Endothelial cell of umbilical vein (primary cell): ENCODE measurements at regions not wholly inside any gene's neighbourhood (a gene's known extent, or its start where the extent isn't known, plus 50 kb on each side); places are given as distances from the start of the nearest gene placed in this dataset.
A peak's percentile ranks its signal among the peaks of the same experiment; 100 is the strongest.

Experiments
- BruUV-seq: library from RNA; stranded (reverse); fragments of 400-500 nt; replicated peaks from 2 replicates; lab custom pipeline; 2021; lab: Mats Ljungman, UMichigan
- CTCF ChIA-PET: fragments of 300-600, 350-600 bp; sonication (Branson Sonifier 250); formaldehyde crosslinking; loops from one replicate; lab custom pipeline; 2021; ENCODE audit warnings: antibody characterized with exemption, inconsistent platforms; lab: Charles Lee
- POLR2A ChIA-PET: fragments of 300-600, 350-600 bp; sonication (Branson Sonifier 250); formaldehyde crosslinking; loops from one replicate; lab custom pipeline; 2021; ENCODE audit warnings: antibody characterized with exemption, inconsistent platforms; lab: Charles Lee
- DNase-seq: peaks from one replicate; pipeline ENCODE4 v3.0.0-alpha.2; 2011; ENCODE audit warnings: low read depth, low spot score
- FAIRE-seq: peaks from 2 replicates; lab custom pipeline; 2011; peaks lifted over from hg19 to GRCh38; lab: Jason Lieb, UNC
- H2AFZ ChIP-seq: 2 replicates; pipeline ENCODE4 v1.6.0; 2012; ENCODE audit warnings: low read depth, low read length, control low read depth, inconsistent platforms
- H3K27ac ChIP-seq: 2 replicates; pipeline ENCODE4 v1.5.1; 2011; ENCODE audit warnings: low read depth, mild to moderate bottlenecking, control low read depth, low read length, moderate library complexity; ENCODE audit not compliant: insufficient read depth
- H3K27me3 ChIP-seq, 2 experiments: 2 replicates each; pipeline versions ENCODE4 v1.6.0 to v1.6.1; 2011; ENCODE audit warnings: low read length in 2 of 2, mixed read lengths in 1 of 2; ENCODE audit not compliant: control insufficient read depth in 2 of 2, insufficient read depth in 2 of 2
- H3K36me3 ChIP-seq, 2 experiments: 2 replicates in 1 of 2; 3 replicates in 1 of 2; pipeline ENCODE4 v1.5.1; 2011; ENCODE audit warnings: low read length in 2 of 2, mild to moderate bottlenecking in 1 of 2, moderate library complexity in 1 of 2; ENCODE audit not compliant: control insufficient read depth in 2 of 2, insufficient read depth in 2 of 2; ENCODE audit errors: extremely low read depth in 1 of 2
- H3K4me1 ChIP-seq: 3 replicates; pipeline ENCODE4 v1.5.1; 2011; ENCODE audit warnings: mild to moderate bottlenecking, low read length; ENCODE audit not compliant: control insufficient read depth, insufficient read depth; ENCODE audit errors: extremely low read depth
- H3K4me2 ChIP-seq: 2 replicates; pipeline ENCODE4 v1.6.1; 2011; ENCODE audit warnings: low read length, control low read depth, mixed read lengths; ENCODE audit not compliant: insufficient read depth
- H3K4me3 ChIP-seq, 3 experiments: fragments of 200-600 bp in 1 of 3; sonication (generic), shearing (Covaris generic) in 1 of 3; replicated peaks in 1 of 3; 2 replicates each; pipeline ENCODE4 v1.5.1; 2011 to 2016; ENCODE audit warnings: control low read depth in 3 of 3, low read length in 3 of 3, mild to moderate bottlenecking in 2 of 3, inconsistent platforms in 1 of 3, low read depth in 1 of 3, moderate library complexity in 1 of 3; ENCODE audit not compliant: insufficient read depth in 1 of 3
- H3K79me2 ChIP-seq: 2 replicates; pipeline ENCODE4 v1.6.0; 2012; ENCODE audit warnings: low read length, inconsistent platforms; ENCODE audit not compliant: control insufficient read depth, insufficient read depth
- H3K9ac ChIP-seq: replicated peaks from 2 replicates; pipeline ENCODE3; 2011; ENCODE audit warnings: low read length, control low read depth; ENCODE audit not compliant: insufficient read depth; ENCODE audit errors: extremely low read depth
- H3K9me1 ChIP-seq: replicated peaks from 3 replicates; pipeline ENCODE4 v1.6.0; 2011; ENCODE audit warnings: mild to moderate bottlenecking, low read length; ENCODE audit not compliant: control insufficient read depth, insufficient read depth; ENCODE audit errors: extremely low read depth
- H3K9me3 ChIP-seq: replicated peaks from 2 replicates; pipeline ENCODE4 v1.5.1; 2012; ENCODE audit warnings: low read length, inconsistent platforms; ENCODE audit not compliant: control insufficient read depth, insufficient read depth
- H4K20me1 ChIP-seq: replicated peaks from 2 replicates; pipeline ENCODE3; 2011; ENCODE audit warnings: mild to moderate bottlenecking, low read length; ENCODE audit not compliant: control insufficient read depth, insufficient read depth; ENCODE audit errors: extremely low read depth
- CTCF ChIP-seq, 2 donors: IDR thresholded peaks; 1 replicate in 1 of 2; 2 replicates in 1 of 2; pipeline ENCODE4 v1.5.1; 2011; ENCODE audit warnings: low read length in 2 of 2, mild to moderate bottlenecking in 2 of 2, moderate library complexity in 2 of 2, control low read depth in 1 of 2, inconsistent platforms in 1 of 2, low read depth in 1 of 2; ENCODE audit not compliant: insufficient read depth in 1 of 2; ENCODE audit errors: extremely low read depth in 1 of 2
- EZH2 ChIP-seq: IDR thresholded peaks from 2 replicates; pipeline ENCODE4 v1.6.1; 2012; ENCODE audit warnings: borderline replicate concordance, low read depth, mild to moderate bottlenecking, moderate library complexity, low read length, inconsistent platforms; ENCODE audit not compliant: severe bottlenecking
- FOS ChIP-seq: IDR thresholded peaks from 2 replicates; pipeline ENCODE4 v1.6.1; 2011; ENCODE audit warnings: mild to moderate bottlenecking, low read length, moderate library complexity, borderline replicate concordance; ENCODE audit not compliant: insufficient read depth
- GATA2 ChIP-seq: IDR thresholded peaks from 2 replicates; pipeline ENCODE4 v1.7.0; 2011; ENCODE audit warnings: low read depth, mild to moderate bottlenecking, moderate library complexity, mixed read lengths, low read length; ENCODE audit not compliant: insufficient read length, insufficient read depth
- JUN ChIP-seq: IDR thresholded peaks from 2 replicates; pipeline ENCODE4 v1.6.1; 2011; ENCODE audit warnings: borderline replicate concordance, low read depth; ENCODE audit not compliant: insufficient read length, insufficient read depth
- MAX ChIP-seq: IDR thresholded peaks from 2 replicates; pipeline ENCODE4 v1.6.1; 2011; ENCODE audit not compliant: insufficient read depth, insufficient read length
- MYC ChIP-seq: IDR thresholded peaks from one replicate; pipeline ENCODE4 v1.6.1; 2011; ENCODE audit warnings: mild to moderate bottlenecking, low read depth, low read length
- POLR2A ChIP-seq: IDR thresholded peaks from 2 replicates; pipeline ENCODE4 v1.6.1; 2012; ENCODE audit warnings: low read depth, mild to moderate bottlenecking, control low read depth, low read length
- POLR2AphosphoS5 ChIP-seq: IDR thresholded peaks from 2 replicates; pipeline ENCODE4 v1.6.1; 2012; ENCODE audit warnings: low read depth, mild to moderate bottlenecking, control low read depth, low read length, moderate library complexity; ENCODE audit not compliant: insufficient read depth
- dilution Hi-C: fragments of 300-500 bp; cut with MboI; formaldehyde crosslinking; loops from one replicate; pipeline ENCODE4 v1.15.0; 2019; ENCODE audit warnings: low sequenced_read_pairs; ENCODE audit not compliant: extremely low pct_ligation_motif_present
- intact Hi-C: fragments of 100-400 bp; cut with micrococcal nuclease; formaldehyde crosslinking; loops from one replicate; pipeline ENCODE4 v1.10.0; 2022

GRCh38 chr3:81289676-81290075 is 471.8 kb downstream of the GBE1 start:
- Histone ChIP-seq H3K27me3 (no peaks in the 10 kb centered on the region), H3K27ac (no peak overlapping the region), H2AFZ (peak overlapping the region; percentile 77), H3K4me3 (no peak overlapping the region), H3K9ac (no peak overlapping the region), H3K79me2 (no peaks in the 10 kb centered on the region), H3K36me3 (no peaks in the 10 kb centered on the region), H3K9me1 (no peaks in the 10 kb centered on the region), H3K9me3 (no peaks in the 10 kb centered on the region), H3K4me2 (no peak overlapping the region), H4K20me1 (no peaks in the 10 kb centered on the region), H3K4me1 (no peaks in the 10 kb centered on the region)
- ChIA-PET CTCF (interaction anchor here (1.3 to 1.4 kb wide), 2 partner anchors 9 to 12 kb away, joined by 4 to 14 read pairs; no protein-coding TSS in a partner anchor), POLR2A (no interaction called here)
- DNase-seq (peak; percentile 36), FAIRE-seq (no peak)
- intact Hi-C loops (no loop called here), dilution Hi-C loops (no loop called here)
- TF ChIP-seq CTCF (IDR thresholded peaks at IDR 0.05; ENCODE audit: extremely low read depth in 1 of 2, insufficient read depth in 1 of 2, low read depth in 1 of 2, low read length in 2 of 2) (no peak), GATA2 (no peak), POLR2AphosphoS5 (no peak), EZH2 (no peak), FOS (no peak), MYC (no peak), MAX (no peak), POLR2A (no peak), JUN (no peak)
- BruUV-seq: no TSS peak
